ENCODE measurements at regions not wholly inside any gene's neighbourhood (a gene's known extent, or its start where the extent isn't known, plus 50 kb on each side); places are given as distances from the start of the nearest gene placed in this dataset.

DNA sequence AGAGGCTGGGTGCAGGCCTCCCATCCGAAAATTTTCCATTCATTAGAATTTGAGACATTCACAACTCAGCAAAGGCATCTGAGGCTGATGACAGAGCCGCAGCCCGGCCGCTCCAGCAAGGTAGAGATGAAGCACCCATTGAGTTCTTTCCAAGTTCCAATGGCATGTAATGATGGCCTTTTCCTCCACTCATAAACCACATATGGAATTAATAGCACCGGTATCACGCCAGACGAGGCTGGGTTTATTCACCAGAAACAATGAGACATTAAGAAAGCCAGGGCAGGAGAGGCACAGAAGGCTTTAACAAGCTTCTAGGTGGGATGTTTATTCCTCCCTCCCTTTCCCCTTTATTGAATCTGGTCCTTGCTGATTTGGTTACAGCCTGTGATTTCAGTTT is 534.4 kb downstream of the MN1 start:
- no peak for DNase-seq

DNA sequence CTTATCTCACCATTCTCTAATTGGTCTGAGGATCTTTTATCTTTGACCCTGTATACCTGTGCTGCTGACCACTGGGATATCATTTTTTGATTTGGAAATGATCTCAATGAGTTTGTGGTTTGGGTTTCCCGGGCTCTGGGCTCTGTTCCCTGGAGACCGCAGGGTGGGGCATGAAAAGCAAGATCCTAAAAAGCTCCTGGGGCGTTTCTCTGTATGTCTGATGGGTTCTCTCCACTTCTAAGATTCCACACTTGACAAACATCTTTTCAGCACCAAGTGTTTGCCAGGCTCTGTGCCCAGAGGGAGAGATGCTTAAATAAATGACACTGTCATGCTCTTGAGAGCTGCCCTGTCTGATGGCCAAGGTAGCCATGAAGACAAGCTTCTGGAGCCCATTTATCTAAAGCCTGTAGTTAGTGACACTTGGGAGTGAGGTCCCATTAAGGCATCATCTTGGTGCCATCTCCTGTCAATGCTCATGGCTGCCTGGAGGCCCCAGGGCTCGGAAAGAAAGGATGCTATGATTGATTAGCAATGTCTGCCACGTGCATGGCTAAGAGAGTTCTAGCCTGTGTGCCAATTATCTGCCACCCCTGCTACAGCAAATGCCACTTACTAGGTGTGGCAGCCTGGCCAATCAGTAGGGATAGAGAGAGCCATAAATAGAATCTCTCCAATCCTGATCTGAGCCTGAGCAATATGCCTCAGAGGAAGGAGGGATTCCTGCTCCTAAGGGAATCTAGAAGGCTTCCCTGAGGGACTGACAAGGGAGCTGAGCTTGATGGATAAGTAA is 531.6 kb downstream of the MN1 start:
- no peak for DNase-seq

DNA sequence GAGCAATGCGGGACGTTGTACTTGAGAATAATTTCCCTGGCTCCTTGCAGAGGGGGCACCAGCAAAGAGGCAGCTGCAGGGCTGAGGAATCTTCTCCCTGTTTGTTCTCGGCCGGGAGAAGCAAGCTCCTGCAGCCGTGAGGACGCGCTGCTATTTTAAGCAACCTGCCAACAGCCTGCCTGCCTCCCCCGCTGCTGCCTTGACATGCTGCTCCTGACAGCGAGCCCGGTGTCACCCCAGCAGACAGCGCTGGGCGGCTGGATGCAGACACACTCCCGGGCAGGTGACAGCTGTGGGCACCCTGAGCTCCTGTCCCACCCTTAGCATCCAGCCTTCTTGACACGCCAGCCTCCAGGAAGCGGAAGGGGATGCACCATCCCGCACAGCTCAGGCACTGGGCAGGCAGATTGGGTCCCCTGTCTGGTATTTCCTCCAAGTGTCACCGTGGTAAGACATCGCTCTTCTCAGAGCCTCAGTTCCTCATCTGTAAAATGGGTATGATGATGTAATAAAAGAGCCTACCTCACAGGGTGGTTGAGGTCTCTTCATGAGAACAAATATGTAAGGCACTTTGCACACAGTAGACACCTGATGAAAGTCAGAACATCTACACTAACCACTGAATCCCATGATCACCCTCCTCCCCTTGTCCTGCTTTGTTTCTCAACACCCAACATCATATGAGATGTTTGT is 530.6 kb downstream of the MN1 start:
- DNase-seq: no peak

DNA sequence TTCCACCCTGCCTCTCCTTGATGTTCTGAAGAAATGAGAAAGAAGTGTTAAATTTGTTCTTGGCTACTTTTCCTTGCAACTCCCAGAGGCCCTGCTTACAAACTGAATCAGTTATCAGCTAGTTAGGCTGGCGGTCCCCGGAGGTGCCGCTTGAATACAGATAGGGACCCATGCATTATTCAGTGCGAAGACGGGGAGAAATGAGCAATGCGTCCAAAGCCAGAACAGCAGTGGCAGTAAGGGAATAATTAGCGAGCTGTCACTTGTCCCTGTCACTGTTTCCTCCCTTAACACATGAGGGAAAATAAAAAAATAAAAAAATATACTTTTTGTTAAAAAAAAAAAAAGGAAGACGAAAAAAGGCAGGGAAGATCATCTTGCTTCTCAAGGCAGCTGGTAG is 528.1 kb downstream of the MN1 start:
- DNase-seq: no peak

DNA sequence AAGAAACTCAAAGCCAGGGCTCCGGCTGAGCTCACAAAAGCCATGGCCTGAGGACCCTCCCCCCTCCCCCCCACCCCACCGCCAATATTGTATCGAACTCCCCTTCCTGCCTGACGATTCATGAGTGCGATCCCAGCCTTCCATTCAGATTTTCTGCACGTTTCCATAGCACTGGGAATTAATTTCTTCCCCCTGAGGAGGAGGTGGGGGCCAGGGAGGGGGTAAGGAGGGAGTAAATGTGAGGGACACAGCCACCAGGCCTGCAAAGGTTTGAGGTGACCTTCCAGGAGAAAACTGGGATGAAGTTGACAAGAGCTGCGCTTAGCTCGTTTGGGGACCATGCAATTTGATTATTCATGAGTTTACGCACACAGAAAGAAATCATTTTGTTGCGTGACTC is 527.7 kb downstream of the MN1 start:
- no peak for DNase-seq

DNA sequence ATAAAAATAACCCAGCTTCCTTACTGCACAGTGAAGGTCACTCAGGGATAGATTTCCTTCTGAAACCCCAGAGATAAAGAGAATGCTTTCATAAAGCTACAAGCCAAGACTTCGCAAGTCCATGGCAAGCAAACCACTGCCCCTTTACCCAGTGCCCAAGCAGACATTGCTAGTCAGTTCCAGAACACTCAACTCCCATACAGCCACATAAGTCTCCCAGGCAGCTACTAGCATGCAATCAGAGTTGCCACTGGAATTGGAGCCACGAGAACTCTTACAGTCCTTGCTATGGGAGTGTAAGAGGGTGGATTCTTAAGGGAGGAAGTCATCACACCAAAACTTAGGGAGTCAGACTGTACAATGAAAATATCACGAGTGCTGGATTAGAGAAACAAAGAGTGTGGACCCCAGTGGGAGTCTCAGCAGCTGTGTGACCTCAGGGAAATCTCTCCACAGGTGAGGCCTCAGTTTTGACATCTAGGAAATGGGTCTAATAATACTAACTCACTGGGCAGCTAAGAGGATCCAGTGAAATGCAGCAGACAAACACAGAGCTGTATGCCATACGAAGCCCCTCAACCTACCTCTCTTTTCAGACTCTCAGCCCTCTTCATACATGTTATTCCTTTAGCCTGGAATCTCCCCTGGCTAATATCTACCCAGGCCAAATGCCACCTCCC is 526.6 kb downstream of the MN1 start:
- no peak for DNase-seq

DNA sequence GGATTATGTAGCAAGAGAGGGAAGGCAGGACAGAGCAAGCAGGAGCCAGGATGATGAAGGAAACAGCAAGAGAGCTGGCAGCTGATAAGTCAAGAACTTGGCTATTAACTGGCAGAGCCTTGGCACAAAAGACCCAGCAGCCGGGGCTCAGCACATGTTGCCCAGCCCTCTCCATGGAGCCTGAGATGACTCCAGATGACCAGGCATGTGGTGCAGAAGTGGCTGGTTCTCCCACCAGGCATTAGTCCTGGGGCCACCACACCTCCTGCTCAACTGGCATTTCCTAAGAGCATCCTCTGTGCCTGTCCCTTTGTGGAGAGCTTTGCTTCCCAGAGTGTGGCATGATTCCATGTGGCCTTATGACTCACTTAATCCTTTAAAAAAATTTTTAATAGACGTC is 522.6 kb downstream of the MN1 start:
- DNase-seq: no peak

DNA sequence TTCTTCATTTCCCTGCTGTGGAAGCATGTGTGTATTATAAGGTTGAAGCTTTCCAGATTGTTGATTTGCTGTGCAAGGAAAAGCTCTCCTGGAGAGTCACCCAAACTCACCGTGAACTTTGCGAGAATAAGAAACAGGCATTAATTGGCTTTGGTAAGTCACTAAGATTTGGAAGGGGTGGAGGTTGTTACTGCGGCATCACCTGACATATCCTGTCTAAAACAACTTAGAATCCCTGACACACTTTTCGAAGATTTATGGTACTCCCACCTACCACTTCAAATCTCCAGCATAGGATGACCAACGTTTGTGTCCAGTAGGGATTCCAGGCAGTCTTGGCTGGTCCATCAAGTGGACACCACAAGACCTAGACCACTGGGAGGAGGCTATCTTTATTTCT is 518.3 kb downstream of the MN1 start:
- DNase-seq: no peak

DNA sequence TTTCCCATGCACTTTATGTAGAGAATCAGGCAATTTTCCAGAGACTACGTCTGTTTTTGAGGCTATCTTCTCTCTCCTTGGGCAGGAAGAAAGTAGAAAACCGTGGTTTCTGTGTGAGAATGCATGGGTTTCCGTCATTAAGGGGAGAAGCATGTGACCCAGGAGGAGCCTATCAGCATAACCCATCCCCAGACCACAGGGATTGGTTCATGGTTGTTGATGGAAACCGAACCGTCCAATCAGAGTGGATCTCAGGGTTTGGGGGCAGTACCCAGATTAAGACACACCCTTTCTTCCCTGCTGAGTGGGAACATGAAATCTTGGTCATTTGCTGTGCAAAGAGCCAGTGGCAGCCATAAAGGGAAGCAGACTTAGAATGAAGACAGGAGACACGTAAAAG is 517.8 kb downstream of the MN1 start:
- DNase-seq: no peak

DNA sequence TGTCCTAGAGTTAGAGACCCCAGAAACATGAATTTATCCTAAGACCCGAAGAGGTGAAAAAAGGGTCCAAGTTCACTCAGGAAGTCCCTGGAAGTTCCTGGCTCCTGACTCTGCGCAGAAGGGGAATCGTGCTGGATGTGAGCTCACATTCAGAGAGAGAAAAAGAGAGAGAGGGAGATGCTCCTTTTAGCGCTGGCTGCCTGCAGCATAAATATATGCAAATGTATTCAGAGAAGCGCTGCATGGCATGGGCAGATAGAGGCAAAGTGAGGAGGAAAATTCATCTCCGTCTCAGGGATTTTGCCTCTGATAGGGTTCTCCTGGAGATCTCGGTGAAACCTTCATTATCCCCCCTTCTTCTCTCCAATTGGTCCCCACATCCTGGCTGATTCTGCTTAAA is 517.2 kb downstream of the MN1 start:
- no peak for DNase-seq

DNA sequence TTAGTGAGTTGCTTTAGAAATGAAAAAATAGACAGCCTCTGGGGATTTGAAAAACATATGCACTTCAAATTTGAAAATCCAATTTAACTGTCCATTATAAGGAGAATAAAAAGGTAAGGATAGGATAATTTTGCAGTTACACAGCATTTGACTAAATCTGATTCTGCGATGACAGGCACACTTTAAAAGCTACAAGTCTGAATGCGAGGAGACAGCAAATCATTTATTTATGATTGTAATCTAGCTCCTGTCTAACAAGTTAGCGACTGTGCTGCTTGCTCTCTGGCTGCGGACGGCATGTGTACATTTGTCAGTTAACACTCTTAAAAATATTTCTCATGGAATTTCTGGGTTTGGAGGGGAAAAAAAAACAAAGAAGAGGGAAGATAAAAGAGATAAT is 514.8 kb downstream of the MN1 start:
- DNase-seq: no peak

DNA sequence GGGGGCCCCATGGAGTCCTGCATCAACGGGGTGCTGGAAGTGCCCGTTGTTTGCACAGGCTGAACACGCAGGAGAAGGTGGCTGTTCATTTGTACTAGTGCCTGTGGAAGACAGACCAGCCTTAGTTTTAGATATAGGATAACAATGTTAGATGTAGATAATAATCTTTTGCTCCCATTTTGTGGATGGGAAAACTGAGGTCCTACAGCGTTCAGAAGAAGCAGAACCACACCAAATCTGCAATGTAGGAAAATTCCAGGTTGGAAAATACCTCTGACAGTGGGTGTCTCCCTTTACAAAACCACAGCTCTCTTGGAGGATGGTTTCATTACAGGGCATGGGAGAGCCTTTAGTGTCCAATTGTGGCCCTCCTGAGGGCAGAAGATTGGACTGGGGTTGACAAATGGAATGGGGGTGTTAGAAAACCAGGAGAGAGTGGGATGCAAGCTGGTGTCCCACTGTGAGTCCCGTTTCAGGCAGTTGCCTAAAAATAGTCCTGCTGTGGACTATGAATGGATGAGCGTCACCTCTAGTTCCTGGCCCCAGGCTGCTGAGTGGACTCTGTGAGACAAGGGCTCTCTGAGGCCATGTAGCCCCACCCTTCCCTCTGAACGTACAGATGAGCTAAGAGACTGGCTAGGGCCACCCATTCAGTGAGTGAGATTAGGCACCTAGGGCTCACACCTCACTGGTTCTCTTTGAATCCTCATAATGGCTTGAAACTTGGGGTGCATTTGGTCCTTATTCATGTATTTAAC is 508.8 kb downstream of the MN1 start:
- DNase-seq: no peak

DNA sequence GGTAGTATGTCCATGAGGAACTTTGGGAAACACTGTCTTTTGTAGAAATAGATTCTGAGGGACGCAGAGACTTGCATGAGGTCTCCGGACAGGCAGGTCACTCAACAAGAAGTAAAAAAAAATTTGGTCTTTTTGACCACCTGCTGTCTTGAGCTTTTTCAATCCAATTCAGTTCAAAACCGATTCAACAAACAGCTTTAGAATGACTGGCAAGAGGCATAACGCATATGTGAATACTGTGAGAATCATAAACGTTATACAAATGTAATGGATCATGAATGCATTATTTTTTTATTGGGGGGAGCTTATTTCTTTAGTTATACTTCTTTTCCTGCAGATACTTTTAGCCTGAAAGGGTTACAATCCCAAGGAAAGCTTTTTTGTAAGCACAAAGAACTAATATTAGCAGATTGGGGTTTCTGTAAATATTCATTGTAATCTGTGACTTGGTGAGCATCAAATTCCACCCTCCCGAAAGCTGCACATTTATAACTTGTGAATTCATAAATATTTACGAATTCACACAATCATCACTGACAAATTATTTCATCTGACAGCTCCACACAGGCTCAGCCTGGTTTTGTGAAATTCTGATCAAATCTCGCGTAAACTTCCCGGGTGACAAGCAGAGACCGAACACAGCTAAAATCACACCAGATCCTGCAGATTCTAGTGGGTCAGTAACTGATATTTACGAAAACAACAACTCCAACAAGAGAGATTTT is 507.7 kb downstream of the MN1 start:
- no peak for DNase-seq

DNA sequence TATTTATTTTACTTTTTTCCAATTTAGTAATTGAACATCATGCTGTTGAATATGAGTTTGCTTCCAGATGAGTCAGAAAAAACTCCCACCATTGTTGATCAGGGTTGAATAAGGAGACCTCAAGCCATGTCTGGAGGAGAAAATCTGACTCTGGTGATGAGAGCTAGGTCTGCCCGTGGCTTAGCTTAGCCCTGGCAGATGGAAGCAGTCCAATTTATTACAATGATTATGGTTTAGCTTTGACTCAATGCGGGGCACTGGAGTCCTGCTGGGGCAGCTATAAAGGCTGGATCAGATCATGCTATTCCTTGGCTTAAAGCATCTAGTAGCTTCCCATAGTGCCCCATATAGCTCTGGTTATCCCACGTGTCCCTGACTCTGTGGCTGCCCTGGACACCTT is 506.5 kb downstream of the MN1 start:
- no peak for DNase-seq

DNA sequence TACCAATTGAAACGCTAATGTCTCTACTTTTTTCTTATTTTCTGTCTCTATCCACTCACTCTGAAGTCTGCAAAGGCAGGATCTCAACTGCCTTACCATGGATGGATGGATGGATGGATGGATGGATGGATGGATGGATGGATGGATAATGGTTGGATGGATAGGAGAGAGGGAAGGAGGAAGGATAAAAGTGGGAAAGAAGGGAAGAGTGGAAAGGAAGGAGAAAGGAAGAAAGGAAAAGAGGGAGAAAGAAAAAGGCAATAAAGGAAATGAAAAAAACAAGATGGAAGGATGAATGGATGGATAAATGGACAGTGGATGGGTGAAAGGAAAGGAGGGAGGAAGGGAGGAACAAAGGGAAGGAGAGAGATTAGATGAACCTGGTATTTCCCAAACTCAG is 506.0 kb downstream of the MN1 start:
- no peak for DNase-seq

DNA sequence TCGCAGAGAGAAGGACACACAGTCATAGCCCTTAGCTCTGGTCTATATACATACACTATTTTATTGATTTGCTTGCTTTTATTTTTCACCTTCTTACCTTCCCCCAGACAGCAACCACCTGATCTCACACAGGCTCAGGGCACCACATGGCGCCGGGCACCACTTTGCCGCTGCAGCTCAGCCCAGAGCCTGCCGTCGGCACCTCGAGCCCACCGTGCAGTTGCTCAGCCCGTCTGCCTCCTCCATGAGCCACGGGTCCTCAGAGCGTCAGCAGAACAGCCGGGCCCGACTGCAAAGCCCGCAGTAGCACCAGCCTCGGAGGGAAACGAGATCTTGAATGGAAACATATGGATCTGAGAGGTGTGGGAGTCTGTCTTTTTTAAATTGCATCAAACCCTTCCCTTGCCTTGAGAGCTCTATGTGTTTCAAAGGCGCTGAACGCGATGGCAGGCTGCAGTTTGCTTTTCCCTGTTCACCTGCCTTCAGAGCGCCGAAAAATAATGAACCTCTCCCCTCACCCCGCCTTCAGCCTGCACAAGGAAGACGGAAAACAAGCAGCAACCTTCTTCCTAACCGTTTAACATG is 505.4 kb downstream of the MN1 start:
- no peak for DNase-seq

DNA sequence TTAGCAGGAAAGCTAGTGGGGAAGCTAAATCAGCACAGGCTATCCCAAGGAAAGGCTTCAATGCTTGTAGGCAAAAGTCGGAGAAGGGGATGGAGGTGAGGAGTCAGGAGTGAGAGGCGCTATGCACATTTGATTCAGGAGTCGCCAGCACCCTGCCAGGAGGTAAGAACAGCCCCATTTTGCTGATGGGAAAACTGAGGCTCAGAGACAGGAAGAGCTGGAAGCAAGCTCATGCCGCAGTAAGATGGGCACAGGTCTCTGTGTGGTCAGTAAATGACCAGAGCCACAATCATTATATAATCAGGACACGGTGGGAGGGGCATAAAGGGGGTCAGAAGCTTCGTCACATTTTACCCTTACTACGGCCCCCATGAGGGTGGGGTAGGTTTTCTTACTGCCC is 504.4 kb downstream of the MN1 start:
- no peak for DNase-seq

DNA sequence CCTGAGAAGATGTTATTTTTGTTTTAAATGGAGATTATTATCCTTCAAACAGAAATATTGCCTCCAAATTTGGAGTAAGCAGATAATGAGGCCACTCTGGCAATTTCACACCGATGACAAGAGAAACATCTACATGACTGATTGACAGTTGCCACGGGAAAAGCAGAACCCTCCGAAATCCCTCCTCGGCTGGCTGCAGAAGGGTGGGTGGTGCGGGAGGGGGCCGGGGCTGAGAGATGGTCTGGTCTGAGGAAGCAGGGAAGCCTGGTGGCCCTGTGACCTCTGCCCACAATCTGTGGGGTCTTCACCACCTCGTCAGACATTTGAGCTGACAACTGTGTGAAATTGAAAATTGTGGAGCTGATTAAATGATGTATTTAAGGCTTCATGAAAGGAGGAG is 503.2 kb downstream of the MN1 start:
- no peak for DNase-seq

DNA sequence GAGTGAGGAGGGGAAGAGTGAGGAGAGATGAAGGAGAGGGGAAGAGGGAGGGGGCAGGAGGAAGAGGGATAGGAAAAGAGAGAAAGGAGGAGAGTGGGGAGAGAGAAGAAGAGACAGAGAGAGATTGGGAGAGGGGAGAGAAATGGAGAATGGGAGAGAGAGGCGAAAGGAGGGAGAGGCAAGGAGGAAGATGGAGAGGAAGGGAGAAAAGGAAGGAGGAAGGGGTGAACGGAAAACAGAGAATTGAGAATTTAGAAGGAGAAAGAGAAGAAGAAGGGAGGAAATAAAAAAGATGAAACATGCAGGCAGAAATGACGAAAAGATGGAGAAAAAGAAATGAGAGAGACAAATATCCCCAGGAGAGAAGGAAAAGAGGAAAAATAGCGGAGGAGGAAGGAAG is 502.8 kb downstream of the MN1 start:
- DNase-seq: no peak

DNA sequence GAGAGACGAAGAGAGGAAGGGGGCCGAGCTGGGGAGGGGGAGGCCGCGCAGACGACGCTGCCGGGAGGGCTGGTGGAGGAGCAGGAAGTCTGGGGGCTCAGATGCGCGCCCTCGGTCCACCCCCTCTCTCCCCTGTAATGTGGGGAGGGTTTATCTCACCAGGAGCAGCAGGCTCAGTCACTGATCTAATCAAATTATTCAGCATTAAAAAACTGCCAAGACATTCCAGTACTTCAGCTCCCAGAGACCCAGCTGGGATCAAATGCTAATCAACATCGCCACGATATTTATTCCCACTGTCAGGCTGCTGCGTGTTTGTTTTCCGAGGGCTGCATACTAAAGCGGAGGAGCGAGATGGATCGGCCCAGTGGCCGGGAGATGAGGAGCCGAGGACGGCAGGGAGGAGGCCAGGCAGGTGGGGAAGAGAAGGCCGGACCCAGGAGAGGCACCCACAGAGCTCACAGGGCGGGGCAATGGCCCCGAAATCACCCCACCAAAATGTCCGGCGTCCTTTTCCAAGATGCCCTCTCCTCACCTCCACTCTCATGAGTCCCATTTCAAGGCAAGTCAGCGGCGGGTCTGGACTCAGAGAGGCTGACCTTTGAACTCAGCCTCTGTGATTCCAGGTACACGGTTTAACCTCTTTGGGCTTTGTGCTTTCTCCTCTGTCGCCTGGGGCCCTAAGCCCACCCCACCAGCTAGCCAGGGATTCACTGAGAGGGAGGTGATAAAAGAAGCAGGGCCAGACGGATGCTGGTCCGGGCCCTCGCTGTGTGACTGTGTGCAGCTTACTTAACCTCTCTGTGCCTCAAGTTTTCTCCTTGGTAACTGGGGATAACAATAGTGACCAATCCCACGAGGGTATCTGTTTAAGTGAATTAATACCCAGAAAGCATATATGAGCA is 502.1 kb downstream of the MN1 start:
- DNase-seq: no peak
